ENCODE measurements at regions not wholly inside any gene's neighbourhood (a gene's known extent, or its start where the extent isn't known, plus 50 kb on each side); places are given as distances from the start of the nearest gene placed in this dataset.

DNA sequence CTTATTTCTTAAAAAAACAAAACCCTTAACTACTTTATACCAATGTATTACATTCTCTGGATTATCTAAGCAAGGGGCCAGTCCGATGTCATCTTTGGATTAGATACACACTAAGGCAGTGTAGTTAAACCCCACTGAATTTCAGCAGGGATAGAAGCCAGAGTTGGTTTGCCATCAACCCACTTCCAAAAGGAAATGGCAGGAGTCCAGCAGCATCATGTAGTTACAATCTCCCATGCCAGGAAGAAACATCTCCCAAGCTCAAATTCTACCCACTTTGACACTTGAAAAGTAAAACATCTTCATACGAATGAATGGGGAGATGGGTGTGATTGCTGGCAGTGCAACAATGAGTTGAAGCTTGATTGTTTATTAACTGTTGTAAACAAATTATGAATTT is 203.5 kb upstream of the PLXNC1 start:
- DNase-seq, result no peak

GRCh38 chr12:93946542-93947150 is 201.7 kb upstream of the PLXNC1 start:
- no peak for DNase-seq

DNA sequence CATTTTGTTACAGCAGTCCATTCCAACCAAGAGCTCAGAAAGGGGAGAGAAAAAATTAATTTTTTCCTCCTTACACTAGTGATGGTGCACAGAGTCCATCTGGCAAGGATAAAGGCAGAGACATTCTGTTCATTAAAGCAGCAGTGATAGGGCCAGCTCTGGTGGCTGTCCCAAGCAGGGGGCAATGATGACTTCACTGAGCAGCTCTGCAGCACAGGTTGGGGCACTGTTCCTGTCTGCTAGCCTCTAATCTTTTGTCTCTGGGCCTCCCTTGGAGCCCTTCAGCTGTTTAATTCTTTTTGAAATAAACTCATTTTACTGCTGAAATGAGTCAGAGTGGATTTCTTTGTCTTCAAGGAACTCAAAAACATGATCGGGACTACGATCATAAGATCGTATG is 200.9 kb upstream of the PLXNC1 start:
- no peak for DNase-seq

DNA sequence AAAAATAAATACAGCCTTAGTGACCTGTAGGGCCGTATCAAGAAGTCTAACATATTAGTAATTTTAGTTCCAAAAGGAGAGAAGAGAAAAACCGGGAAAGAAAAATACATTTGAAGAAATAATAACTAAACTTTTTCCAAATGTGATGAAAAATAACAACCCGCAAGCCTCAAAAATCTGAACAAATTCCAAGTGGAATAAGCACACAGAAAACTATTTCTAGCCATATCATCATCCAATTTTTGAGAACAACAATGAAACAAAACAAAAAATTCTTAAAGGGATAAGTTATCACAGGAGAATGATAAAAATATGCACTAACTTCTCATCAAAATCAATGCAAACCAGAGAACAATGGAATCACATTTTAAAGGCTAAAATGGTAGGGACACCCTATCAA is 198.1 kb upstream of the PLXNC1 start:
- no peak for DNase-seq

DNA sequence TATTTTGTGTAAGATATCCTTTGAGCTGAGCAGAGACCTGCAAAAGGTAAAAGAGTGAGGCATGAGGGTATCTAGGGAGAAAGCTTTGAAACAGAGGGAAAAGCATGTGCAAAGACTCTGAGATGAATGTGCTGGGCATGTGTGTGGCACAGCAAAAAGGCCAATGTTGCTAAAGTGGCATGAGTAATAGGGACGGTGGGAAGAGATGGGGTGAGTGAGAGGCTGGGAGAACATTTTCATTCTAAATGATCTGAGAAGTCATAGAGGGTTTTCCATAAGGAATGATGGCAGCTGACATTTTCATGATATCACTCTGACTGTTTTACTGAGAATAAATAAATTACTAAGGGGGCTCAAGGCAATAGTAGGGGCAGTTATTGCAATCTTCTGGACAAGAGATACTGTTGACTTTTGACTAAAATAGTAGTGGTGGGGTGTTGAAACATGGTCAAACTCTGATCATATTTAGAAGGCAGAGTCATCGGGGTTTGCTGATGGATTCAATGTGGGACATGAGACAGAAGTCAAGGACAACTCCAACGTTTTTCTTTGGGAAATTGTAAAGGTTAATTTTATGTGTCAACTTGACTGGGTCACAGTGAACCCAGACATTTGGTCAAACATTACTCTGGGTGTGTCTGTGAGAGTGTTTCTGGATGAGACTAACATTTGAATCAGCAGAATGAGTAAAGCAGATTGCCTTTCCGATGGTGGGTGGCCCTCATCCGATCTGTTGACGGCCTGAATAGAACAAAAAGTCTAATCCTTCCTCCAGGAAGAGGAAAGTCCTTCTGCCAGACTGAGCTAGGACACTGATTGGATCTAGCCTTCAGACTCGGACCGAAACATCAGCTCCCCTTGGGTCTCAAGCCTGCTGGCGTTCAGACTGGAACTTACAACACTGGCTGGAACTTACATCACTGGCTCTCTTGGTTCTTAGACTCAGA is 193.9 kb upstream of the PLXNC1 start:
- DNase-seq, result no peak

- DNase-seq, result no peak
Measured at GRCh38 chr12:93956551-93956950, 191.8 kb upstream of the PLXNC1 start.

DNA sequence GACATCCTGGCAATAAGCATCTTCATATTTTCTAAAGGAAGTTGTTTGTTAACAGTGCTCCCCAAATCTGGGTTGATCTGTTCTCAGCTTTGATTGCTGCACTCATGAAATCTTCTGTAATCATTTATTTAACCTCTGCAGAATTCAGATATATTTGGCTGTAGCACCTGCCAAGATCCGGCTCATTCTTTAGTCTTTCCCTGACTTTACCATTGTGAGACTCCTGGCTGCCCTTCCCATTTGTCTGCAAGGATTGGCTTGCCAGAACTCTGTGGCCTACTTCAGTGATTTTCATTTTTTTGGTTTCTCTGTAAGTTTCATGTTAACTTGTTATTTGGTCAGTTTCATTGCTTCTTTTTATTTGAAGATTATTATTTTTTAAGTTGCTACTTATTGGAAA is 191.2 kb upstream of the PLXNC1 start:
- DNase-seq, result no peak

DNA sequence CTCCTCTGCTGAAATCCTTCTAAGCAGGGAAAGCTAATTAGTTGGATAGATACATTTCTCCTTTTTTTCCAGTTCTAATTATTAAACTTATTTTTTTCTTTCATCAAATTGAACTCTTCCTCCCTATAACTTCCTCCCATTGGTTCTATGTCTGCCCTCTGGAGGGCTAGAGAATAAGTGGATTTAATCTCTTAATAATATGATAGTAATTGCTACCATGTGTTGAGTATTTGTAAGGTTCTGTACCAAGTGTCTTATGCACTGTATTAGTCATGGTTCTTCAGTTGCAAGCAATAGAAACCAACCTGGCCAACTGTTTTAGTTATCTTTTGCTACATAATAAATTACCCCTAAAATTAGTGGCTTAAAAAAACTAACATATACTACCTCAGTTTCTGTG is 190.5 kb upstream of the PLXNC1 start:
- DNase-seq, result no peak

DNA sequence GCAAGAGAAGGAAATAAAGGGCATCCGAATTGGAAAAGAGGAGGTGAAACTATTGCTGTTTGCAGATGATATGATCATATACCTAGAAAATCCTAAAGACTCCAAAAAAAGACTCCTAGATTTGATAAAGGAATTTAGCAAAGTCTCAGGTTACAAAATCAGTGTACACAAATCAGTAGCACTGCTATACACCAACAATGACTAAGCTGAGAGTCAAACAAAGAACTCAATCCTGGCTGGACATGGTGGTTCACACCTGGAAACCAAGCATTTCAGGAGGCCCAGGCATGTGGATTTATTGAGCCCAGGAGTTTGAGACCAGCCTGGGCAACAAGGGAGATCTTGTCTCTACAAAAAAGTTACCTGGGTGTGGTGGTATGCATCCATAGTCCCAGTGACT is 188.7 kb upstream of the PLXNC1 start:
- no peak for DNase-seq

- no peak for DNase-seq
Measured at GRCh38 chr12:93960521-93960920, 187.9 kb upstream of the PLXNC1 start.

DNA sequence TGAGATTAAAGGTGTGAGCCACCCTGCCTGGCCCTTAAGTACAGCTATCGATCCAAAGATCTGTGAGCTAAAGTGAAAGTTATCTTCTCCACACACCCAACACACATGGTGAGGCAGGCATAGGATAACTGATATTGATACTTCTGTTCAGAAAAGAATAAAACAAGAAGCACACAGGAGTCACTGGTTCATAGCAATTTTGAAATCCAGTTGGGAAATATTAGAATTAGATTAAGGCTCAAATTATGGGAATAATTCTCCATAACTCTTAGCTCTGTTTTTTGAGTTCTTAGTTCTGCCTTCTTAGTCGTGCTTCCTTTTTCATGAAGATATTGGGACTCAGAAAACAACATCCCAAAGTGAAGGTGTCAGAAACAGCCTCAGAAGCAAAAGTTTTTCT is 186.0 kb upstream of the PLXNC1 start:
- DNase-seq, result no peak

- DNase-seq, result no peak
Measured at GRCh38 chr12:93964936-93965335, 183.4 kb upstream of the PLXNC1 start.

GRCh38 chr12:93966516-93967133 is 181.8 kb upstream of the PLXNC1 start:
- no peak for DNase-seq

GRCh38 chr12:93967454-93967853 is 180.9 kb upstream of the PLXNC1 start:
- no peak for DNase-seq

GRCh38 chr12:93968536-93969285 is 179.7 kb upstream of the PLXNC1 start:
- DNase-seq, result no peak

GRCh38 chr12:93970900-93971688 is 177.3 kb upstream of the PLXNC1 start:
- DNase-seq, result no peak

- no peak for DNase-seq
Measured at GRCh38 chr12:93972411-93973208, 175.8 kb upstream of the PLXNC1 start.

DNA sequence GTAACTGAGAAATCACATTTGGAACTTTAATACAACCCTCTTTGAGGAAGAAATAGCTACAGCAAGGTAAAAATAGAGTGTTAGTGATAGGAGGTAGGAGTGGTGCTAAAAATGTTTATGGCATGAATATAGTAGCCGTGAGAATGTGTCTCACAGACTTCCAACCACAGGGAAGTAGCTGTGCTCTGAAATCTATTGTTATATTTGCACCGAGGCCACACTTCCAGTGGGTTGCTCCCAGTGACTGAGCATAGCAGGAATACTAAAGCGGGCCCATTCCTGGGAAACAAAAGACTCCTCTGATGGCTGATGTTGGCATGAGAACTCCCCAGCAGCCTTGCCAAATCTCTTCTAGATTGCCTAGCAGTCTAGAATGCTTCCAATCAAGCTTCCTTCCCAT is 174.1 kb upstream of the PLXNC1 start:
- DNase-seq, result peak; percentile 16

GRCh38 chr12:93976024-93976423 is 172.4 kb upstream of the PLXNC1 start:
- DNase-seq, result no peak

DNA sequence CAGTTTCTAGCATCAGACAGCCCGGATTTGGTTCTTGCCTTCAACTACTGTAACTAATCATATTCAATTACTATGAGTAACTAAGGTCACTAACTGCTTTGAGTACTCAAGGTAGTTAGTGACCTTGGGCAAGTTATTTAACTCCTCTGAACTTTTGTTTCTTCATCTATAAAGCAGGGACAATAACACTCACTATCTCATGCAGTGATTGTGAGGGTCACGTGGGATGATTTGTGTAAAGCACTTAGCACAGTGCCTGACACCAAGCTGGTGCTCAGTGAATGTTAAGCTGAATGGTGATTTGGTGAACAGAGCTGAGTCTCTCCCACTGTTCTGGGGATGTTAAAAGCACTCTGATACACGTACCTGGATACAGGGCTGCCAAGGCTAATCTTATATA is 171.3 kb upstream of the PLXNC1 start:
- DNase-seq, result no peak

DNA sequence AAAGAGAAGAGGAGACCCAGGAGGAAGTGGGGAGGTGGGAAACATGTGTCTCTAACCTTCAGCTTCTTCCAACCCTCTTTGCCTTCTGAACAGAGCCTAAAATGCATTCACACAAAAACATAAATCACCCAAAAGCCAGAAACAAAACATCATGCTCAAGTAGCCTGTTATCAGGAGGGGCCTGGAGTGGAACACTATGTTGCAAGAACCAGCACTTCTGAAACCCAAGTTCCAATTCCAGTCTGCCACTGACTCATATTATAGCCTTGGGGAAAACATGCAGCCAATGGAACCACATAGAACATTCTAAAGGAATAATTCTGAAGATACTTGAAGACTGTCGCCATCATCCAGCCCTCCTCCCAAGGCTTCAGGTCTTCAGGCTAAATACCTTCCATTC is 169.8 kb upstream of the PLXNC1 start:
- no peak for DNase-seq

DNA sequence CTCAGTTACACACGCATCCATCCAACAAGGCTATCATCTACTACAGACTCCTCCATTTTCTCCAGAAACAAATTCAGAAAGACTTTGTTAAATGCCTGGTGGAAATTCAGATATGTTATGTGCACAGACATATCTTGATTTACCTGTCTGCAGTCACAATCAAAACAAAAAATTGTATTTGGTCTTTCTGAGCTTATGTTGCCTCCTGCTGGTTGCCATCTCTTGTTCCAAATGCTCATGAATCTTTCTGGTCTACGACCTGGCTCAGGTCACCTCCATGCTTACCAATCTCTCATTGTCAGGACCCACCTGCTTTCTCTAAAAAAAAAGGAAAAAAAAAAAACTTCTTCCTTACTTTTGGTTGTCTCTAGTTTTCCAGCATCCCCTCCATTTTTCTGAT is 169.2 kb upstream of the PLXNC1 start:
- DNase-seq, result peak; percentile 6

All from midbrain (tissue), 1 donor.